GM13977 (cell line): ENCODE measurements at regions not wholly inside any gene's neighbourhood (a gene's known extent, or its start where the extent isn't known, plus 50 kb on each side); places are given as distances from the start of the nearest gene placed in this dataset.

Source experiments
- DNase-seq: peaks from one replicate; pipeline ENCODE4 v3.0.0; 2012; ENCODE audit warnings: low spot score
- in situ Hi-C: fragments of 300-500 bp; cut with MboI; formaldehyde crosslinking; loops from one replicate; pipeline ENCODE4 v1.12.0; 2022; ENCODE audit warnings: low sequenced_read_pairs, low pct_unique_long_range_greater_than_20kb, mixed read lengths, inconsistent platforms; ENCODE audit not compliant: unreplicated experiment
- TF ChIP-seq, protein P1 (sequence below): IDR thresholded peaks from 2 replicates; pipeline ENCODE4 v1.5.1; 2012; ENCODE audit warnings: mild to moderate bottlenecking, control low read depth; ENCODE audit not compliant: insufficient read depth; ENCODE audit errors: extremely low read depth, missing control alignments

DNA sequence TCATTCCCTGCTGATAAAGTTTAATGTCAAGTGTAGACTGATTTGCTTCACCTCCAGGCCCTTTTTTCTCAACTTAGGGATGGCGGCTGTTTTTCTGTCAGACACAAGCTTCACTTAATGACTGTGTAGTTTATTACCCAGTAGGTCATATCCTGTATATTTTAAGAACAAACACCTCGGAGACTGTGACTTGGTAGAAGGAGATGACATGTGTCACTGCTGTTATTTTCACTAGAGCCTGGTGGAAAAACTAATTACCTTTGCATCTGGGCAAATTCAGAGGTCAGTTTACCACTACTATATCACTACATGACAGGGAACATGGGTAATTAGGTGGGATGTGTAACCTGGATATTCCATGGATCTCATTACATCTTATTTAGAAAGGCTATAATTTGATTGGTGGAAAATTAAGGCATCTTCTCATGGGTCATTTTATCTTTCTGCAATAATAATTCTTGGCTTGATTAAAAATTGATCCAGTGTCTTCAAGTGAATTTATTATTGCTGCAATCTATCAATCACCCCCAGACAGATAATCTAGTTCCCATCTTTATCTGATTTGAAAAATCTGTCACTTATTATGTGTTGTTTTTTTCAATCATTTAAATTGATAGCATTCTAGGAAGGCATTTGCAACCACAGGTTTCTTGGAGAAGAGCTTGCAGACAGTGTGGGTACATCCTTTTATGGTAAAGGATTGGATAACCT is 353.8 kb upstream of the SPRED2 start:
- TF ChIP-seq, protein P1, sequence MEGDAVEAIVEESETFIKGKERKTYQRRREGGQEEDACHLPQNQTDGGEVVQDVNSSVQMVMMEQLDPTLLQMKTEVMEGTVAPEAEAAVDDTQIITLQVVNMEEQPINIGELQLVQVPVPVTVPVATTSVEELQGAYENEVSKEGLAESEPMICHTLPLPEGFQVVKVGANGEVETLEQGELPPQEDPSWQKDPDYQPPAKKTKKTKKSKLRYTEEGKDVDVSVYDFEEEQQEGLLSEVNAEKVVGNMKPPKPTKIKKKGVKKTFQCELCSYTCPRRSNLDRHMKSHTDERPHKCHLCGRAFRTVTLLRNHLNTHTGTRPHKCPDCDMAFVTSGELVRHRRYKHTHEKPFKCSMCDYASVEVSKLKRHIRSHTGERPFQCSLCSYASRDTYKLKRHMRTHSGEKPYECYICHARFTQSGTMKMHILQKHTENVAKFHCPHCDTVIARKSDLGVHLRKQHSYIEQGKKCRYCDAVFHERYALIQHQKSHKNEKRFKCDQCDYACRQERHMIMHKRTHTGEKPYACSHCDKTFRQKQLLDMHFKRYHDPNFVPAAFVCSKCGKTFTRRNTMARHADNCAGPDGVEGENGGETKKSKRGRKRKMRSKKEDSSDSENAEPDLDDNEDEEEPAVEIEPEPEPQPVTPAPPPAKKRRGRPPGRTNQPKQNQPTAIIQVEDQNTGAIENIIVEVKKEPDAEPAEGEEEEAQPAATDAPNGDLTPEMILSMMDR, result no peak
- no peak for DNase-seq
- in situ Hi-C loops, result no loop called here

DNA sequence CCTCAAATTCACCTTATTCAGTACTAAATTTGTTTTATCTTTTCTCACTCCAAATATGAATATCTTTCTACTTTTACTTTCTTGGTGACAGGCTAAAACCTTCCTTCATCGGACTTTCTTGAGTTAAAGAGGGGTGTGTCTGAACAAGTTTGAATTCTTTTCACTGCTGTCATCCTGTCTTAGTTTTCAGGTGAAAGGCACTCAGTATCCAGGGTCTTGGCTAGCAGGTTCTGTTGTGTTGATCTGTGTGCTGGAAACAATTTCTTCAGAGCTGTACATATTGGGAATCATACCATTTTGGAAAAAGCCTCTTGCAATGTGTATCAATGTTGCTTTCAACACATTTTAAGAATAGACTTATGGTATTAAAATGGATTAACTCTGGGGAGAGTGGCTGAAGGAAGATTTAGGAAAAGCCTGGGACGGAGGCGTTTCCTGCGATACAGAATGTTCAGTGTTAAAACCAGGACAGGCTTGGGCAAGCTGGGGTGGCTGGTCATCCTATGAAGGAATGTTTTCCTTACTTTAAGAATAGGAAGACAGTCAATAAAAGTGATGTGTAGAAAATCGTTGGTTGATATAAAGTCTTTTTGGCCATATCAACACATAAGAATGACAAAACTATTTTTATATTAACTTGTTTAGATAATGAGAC is 350.7 kb upstream of the SPRED2 start:
- no peak for DNase-seq
- in situ Hi-C loops, result no loop called here
- TF ChIP-seq, protein P1, result no peak

DNA sequence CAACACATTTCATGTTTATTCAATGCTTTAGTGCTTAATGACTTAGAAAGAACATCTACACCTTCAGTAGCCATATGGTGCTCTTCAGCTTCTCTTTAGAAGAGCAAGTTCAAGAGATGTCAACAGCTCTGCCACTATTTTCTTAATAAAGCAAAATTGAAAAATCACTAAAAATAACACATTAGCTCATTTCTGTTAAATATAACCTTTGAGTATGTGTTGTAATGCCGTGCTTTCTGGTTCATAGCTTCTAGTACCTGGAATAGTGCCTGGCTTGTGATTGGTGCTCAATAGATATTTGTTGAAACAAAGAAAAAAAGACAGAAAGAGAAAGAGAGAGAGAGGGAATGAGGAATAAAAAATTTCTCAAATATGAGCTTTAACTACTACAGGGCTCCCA is 349.8 kb upstream of the SPRED2 start:
- TF ChIP-seq, protein P1, result no peak
- in situ Hi-C loops, result no loop called here
- DNase-seq, result no peak

DNA sequence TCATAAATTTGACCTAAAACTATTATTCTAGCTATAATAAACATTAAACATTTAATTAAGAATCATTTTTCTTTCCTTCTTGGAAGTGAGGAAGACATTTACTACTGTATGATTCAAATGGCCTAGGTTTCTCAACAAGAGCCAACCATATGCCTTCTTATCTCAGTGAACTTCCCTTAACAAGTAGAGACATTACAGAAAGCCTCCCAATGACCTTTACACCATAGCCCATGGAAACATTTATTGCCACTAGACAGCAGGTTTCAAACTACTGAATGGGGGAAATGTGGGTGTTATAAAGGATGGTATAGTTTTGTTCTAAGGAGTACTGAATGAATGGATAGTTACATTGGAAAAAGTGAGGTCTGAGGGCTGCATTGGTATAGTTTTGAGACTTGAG is 349.4 kb upstream of the SPRED2 start:
- TF ChIP-seq, protein P1, result no peak
- in situ Hi-C loops, result no loop called here
- DNase-seq, result no peak

DNA sequence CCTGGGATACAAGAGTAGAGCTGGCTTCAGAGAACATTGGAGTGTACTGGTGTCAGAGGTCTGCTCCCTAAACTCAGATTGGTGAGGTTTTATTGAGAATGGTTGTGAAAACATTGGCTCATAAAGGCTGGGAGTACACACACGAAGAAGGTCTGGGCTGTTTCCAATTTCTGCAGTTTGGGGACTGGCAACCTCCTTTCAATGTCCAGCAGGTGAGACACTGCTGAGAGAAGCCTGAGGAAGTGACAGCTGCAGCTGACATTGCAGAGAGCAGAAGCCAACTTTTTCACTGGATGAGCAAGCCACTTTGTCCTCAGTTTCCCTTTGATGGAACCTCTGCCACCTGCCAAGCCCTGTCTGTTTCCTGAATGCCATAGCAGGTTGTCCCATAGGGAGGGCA is 346.6 kb upstream of the SPRED2 start:
- in situ Hi-C loops, result no loop called here
- TF ChIP-seq, protein P1, result no peak
- no peak for DNase-seq

DNA sequence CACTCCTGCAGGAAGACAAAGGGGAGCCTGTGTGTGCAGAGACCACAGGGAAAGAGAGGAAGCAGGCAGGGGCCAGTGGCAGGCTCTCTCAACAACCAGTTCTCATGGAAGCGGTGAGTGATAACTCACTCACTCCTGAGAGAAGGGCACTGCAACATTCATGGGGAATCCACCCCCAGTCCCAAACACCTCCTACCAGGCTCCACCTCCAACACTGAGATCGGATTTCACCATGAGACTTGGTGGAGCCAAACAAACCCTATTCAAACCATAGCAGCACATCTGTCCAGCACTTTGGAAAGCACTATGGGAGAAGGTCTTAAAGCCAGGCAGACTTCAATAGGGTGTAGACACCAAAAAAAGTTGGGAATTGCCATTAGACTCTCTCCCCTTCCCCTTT is 345.7 kb upstream of the SPRED2 start:
- in situ Hi-C loops, result no loop called here
- TF ChIP-seq, protein P1, result no peak
- no peak for DNase-seq

DNA sequence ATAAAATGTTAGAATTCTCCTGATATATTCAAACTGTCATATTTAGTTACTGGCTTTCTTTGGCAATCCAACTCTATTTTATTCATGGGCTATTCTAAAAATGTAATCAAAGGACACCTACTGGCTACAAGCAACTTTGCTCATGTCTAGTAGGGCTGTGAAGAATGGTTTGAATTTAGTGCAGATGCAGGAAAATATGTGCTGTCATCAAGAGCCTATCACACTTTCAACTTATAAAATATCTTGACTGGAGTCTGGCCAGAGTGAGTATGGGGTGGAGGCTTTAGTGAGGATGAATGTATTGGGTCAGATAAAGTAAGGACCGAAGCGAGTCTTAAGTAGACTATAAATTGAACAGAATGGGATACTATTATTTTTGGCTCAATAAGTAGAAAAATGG is 343.4 kb upstream of the SPRED2 start:
- DNase-seq, result no peak
- TF ChIP-seq, protein P1, result no peak
- in situ Hi-C loops, result no loop called here
